PC-3 (cell line): ENCODE measurements at regions not wholly inside any gene's neighbourhood (a gene's known extent, or its start where the extent isn't known, plus 50 kb on each side); places are given as distances from the start of the nearest gene placed in this dataset.

Experiments
- EZH2 ChIP-seq: fragments of 300-600 bp; sonication (generic); IDR thresholded peaks from one replicate; pipeline ENCODE4 v1.6.1; 2017; ENCODE audit warnings: antibody characterized with exemption, mild to moderate bottlenecking, low read length; ENCODE audit not compliant: unreplicated experiment
- TF ChIP-seq, protein P1 (sequence below): fragments of 300-600 bp; sonication (generic); conservative IDR thresholded peaks from 2 replicates; pipeline ENCODE4 v1.5.1; 2017; ENCODE audit warnings: antibody characterized with exemption, low read depth, mild to moderate bottlenecking, low read length

- no peak for TF ChIP-seq EZH2
- TF ChIP-seq, protein P1, sequence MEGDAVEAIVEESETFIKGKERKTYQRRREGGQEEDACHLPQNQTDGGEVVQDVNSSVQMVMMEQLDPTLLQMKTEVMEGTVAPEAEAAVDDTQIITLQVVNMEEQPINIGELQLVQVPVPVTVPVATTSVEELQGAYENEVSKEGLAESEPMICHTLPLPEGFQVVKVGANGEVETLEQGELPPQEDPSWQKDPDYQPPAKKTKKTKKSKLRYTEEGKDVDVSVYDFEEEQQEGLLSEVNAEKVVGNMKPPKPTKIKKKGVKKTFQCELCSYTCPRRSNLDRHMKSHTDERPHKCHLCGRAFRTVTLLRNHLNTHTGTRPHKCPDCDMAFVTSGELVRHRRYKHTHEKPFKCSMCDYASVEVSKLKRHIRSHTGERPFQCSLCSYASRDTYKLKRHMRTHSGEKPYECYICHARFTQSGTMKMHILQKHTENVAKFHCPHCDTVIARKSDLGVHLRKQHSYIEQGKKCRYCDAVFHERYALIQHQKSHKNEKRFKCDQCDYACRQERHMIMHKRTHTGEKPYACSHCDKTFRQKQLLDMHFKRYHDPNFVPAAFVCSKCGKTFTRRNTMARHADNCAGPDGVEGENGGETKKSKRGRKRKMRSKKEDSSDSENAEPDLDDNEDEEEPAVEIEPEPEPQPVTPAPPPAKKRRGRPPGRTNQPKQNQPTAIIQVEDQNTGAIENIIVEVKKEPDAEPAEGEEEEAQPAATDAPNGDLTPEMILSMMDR = no peak
These were observed 127.3 kb upstream of the RORB start for GRCh38 chr9:74369844-74370243.
